ENCODE measurements at regions not wholly inside any gene's neighbourhood (a gene's known extent, or its start where the extent isn't known, plus 50 kb on each side); places are given as distances from the start of the nearest gene placed in this dataset.
A peak's percentile ranks its signal among the peaks of the same experiment; 100 is the strongest.

GRCh38 chr15:69858456-69858855 lies 239.3 kb downstream of the TLE3 start:
- Histone ChIP-seq H3K27ac (ENCODE audit: low read depth, low read length, poor library complexity, severe bottlenecking) (peak overlapping the region; percentile 24), H3K27me3 (ENCODE audit: insufficient read depth, low read length) (no peaks in the 10 kb centered on the region), H3K9me2 (ENCODE audit: low read depth, low read length) (no peaks in the 10 kb centered on the region), H4K20me1 (ENCODE audit: insufficient read depth, low read length) (no peaks in the 10 kb centered on the region), H2AFZ (ENCODE audit: low read length) (no peak overlapping the region), H3K4me1 (ENCODE audit: insufficient read depth, low read length, severe bottlenecking) (peaks cover 65% of the 10 kb centered on the region), H3K4me2 (ENCODE audit: low read length) (peak overlapping the region; percentile 51; the same call in 1 of the 2 replicates), H3K4me3 (ENCODE audit: low read depth, low read length, poor library complexity, severe bottlenecking) (no peak overlapping the region), H3K9me3 (ENCODE audit: low read length) (no peaks in the 10 kb centered on the region), H3F3A (ENCODE audit: insufficient read depth, low read length) (no peaks in the 10 kb centered on the region), H3K36me3 (ENCODE audit: insufficient read depth, low read length) (no peaks in the 10 kb centered on the region), H3K9ac (ENCODE audit: low read length) (peak overlapping the region; percentile 30; the same call in 1 of the 2 replicates), H3K79me2 (ENCODE audit: insufficient read depth, low read length) (no peaks in the 10 kb centered on the region)
- TF ChIP-seq CTCF (IDR thresholded peaks at IDR 0.05; ENCODE audit: low read length): no peak
- TF ChIP-seq EZH2 (IDR thresholded peaks at IDR 0.05; ENCODE audit: borderline replicate concordance, low read length): no peak

GRCh38 chr15:69859866-69860265 lies 237.9 kb downstream of the TLE3 start:
- Histone ChIP-seq H3K9me2 (ENCODE audit: low read depth, low read length) (no peaks in the 10 kb centered on the region), H3K9ac (ENCODE audit: low read length) (no peak overlapping the region), H3K79me2 (ENCODE audit: insufficient read depth, low read length) (no peaks in the 10 kb centered on the region), H2AFZ (ENCODE audit: low read length) (no peak overlapping the region), H3K4me2 (ENCODE audit: low read length) (no peak overlapping the region), H3K4me3 (ENCODE audit: low read depth, low read length, poor library complexity, severe bottlenecking) (no peak overlapping the region), H3K27me3 (ENCODE audit: insufficient read depth, low read length) (no peaks in the 10 kb centered on the region), H4K20me1 (ENCODE audit: insufficient read depth, low read length) (no peaks in the 10 kb centered on the region), H3K36me3 (ENCODE audit: insufficient read depth, low read length) (no peaks in the 10 kb centered on the region), H3K9me3 (ENCODE audit: low read length) (peaks cover 2% of the 10 kb centered on the region; the same call in 1 of the 2 replicates), H3F3A (ENCODE audit: insufficient read depth, low read length) (no peaks in the 10 kb centered on the region), H3K4me1 (ENCODE audit: insufficient read depth, low read length, severe bottlenecking) (peaks cover 66% of the 10 kb centered on the region), H3K27ac (ENCODE audit: low read depth, low read length, poor library complexity, severe bottlenecking) (no peak overlapping the region)
- TF ChIP-seq CTCF (IDR thresholded peaks at IDR 0.05; ENCODE audit: low read length) (no peak), EZH2 (IDR thresholded peaks at IDR 0.05; ENCODE audit: borderline replicate concordance, low read length) (no peak)

GRCh38 chr15:69860321-69860720 lies 237.4 kb downstream of the TLE3 start:
- Histone ChIP-seq H3K4me3 (ENCODE audit: low read depth, low read length, poor library complexity, severe bottlenecking) (no peak overlapping the region), H3F3A (ENCODE audit: insufficient read depth, low read length) (no peaks in the 10 kb centered on the region), H3K4me1 (ENCODE audit: insufficient read depth, low read length, severe bottlenecking) (peaks cover 68% of the 10 kb centered on the region), H3K4me2 (ENCODE audit: low read length) (no peak overlapping the region), H3K9me2 (ENCODE audit: low read depth, low read length) (no peaks in the 10 kb centered on the region), H3K27me3 (ENCODE audit: insufficient read depth, low read length) (no peaks in the 10 kb centered on the region), H3K36me3 (ENCODE audit: insufficient read depth, low read length) (no peaks in the 10 kb centered on the region), H3K9ac (ENCODE audit: low read length) (no peak overlapping the region), H4K20me1 (ENCODE audit: insufficient read depth, low read length) (no peaks in the 10 kb centered on the region), H2AFZ (ENCODE audit: low read length) (no peak overlapping the region), H3K27ac (ENCODE audit: low read depth, low read length, poor library complexity, severe bottlenecking) (no peak overlapping the region), H3K79me2 (ENCODE audit: insufficient read depth, low read length) (no peaks in the 10 kb centered on the region), H3K9me3 (ENCODE audit: low read length) (peaks cover 3% of the 10 kb centered on the region; the same call in 1 of the 2 replicates)
- no peak for TF ChIP-seq CTCF (IDR thresholded peaks at IDR 0.05; ENCODE audit: low read length)
- no peak for TF ChIP-seq EZH2 (IDR thresholded peaks at IDR 0.05; ENCODE audit: borderline replicate concordance, low read length)
